H9 (cell line): ENCODE measurements at regions not wholly inside any gene's neighbourhood (a gene's known extent, or its start where the extent isn't known, plus 50 kb on each side); places are given as distances from the start of the nearest gene placed in this dataset.

Source experiments
- DNase-seq: peaks from one replicate; pipeline ENCODE4 v3.0.0-alpha.2; 2017
- H2AFZ ChIP-seq: one replicate; pipeline ENCODE4 v1.6.1; 2013; ENCODE audit warnings: mild to moderate bottlenecking, low read length, control low read depth, moderate library complexity
- H2AK5ac ChIP-seq: 2 replicates; pipeline ENCODE4 v1.6.1; 2013; ENCODE audit warnings: low read length, control low read depth, mixed read lengths; ENCODE audit not compliant: insufficient read length
- H2BK120ac ChIP-seq: one replicate; pipeline ENCODE4 v1.6.1; 2013; ENCODE audit warnings: low read depth, mild to moderate bottlenecking, low read length, control low read depth, inconsistent platforms; ENCODE audit not compliant: poor library complexity, severe bottlenecking
- H2BK12ac ChIP-seq: 2 replicates; pipeline ENCODE4 v1.6.1; 2013; ENCODE audit warnings: low read length, control low read depth, mixed read lengths, low read depth; ENCODE audit not compliant: insufficient read length
- H2BK15ac ChIP-seq: 2 replicates; pipeline ENCODE4 v1.6.1; 2013; ENCODE audit warnings: low read depth, low read length, control low read depth
- H2BK20ac ChIP-seq: one replicate; pipeline ENCODE4 v1.6.1; 2013; ENCODE audit warnings: low read depth, mild to moderate bottlenecking, low read length, control low read depth, inconsistent platforms; ENCODE audit not compliant: poor library complexity, severe bottlenecking
- H2BK5ac ChIP-seq: 2 replicates; pipeline ENCODE4 v1.6.1; 2013; ENCODE audit warnings: low read length, control low read depth, mixed read lengths; ENCODE audit not compliant: insufficient read length
- H3K14ac ChIP-seq: 2 replicates; pipeline ENCODE4 v1.6.1; 2013; ENCODE audit warnings: low read length, control low read depth; ENCODE audit not compliant: insufficient read depth
- H3K18ac ChIP-seq: 2 replicates; pipeline ENCODE4 v1.6.1; 2013; ENCODE audit warnings: low read depth, mild to moderate bottlenecking, mixed read lengths, low read length, control low read depth; ENCODE audit not compliant: insufficient read length
- H3K23ac ChIP-seq: 2 replicates; pipeline ENCODE4 v1.6.1; 2013; ENCODE audit warnings: low read length, control low read depth, mixed read lengths, low read depth; ENCODE audit not compliant: insufficient read length
- H3K23me2 ChIP-seq: 2 replicates; pipeline ENCODE4 v1.6.1; 2013; ENCODE audit warnings: low read depth, mild to moderate bottlenecking, mixed read lengths, low read length, control low read depth; ENCODE audit not compliant: insufficient read length, poor library complexity, severe bottlenecking
- H3K27ac ChIP-seq: 2 replicates; pipeline ENCODE4 v1.5.1; 2013; ENCODE audit warnings: low read length, control low read depth, mixed read lengths, low read depth; ENCODE audit not compliant: insufficient read length
- H3K27me3 ChIP-seq: 2 replicates; pipeline ENCODE4 v1.6.1; 2013; ENCODE audit warnings: low read length, control low read depth, inconsistent platforms; ENCODE audit not compliant: insufficient read depth
- H3K4ac ChIP-seq: 2 replicates; pipeline ENCODE4 v1.6.1; 2013; ENCODE audit warnings: low read depth, mild to moderate bottlenecking, control low read depth, inconsistent platforms, low read length, moderate library complexity
- H3K4me1 ChIP-seq: 2 replicates; pipeline ENCODE4 v1.6.1; 2013; ENCODE audit warnings: low read length, control low read depth, inconsistent platforms; ENCODE audit not compliant: insufficient read depth
- H3K4me2 ChIP-seq: 2 replicates; pipeline ENCODE4 v1.6.1; 2013; ENCODE audit warnings: low read length, control low read depth, mixed read lengths; ENCODE audit not compliant: insufficient read length, insufficient read depth
- H3K56ac ChIP-seq: 2 replicates; pipeline ENCODE4 v1.6.1; 2013; ENCODE audit warnings: low read depth, mild to moderate bottlenecking, mixed read lengths, low read length, control low read depth; ENCODE audit not compliant: insufficient read length
- H3K79me1 ChIP-seq: 2 replicates; pipeline ENCODE4 v1.6.1; 2013; ENCODE audit warnings: low read depth, mild to moderate bottlenecking, moderate library complexity, low read length, control low read depth, inconsistent platforms; ENCODE audit not compliant: insufficient read depth, poor library complexity, severe bottlenecking
- H3K79me2 ChIP-seq: 2 replicates; pipeline ENCODE4 v1.6.1; 2013; ENCODE audit warnings: low read length, control low read depth, inconsistent platforms; ENCODE audit not compliant: insufficient read depth
- H3K9ac ChIP-seq: 2 replicates; pipeline ENCODE4 v1.6.1; 2013; ENCODE audit warnings: low read length, control low read depth, mixed read lengths; ENCODE audit not compliant: insufficient read length; ENCODE audit errors: extremely low read depth
- H3K9me3 ChIP-seq: one replicate; pipeline ENCODE4 v1.6.1; 2013; ENCODE audit warnings: low read depth, low read length, inconsistent platforms; ENCODE audit not compliant: control insufficient read depth
- H3T11ph ChIP-seq: one replicate; pipeline ENCODE4 v1.6.1; 2013; ENCODE audit warnings: mild to moderate bottlenecking, low read length, control low read depth, inconsistent platforms
- H4K20me1 ChIP-seq: one replicate; pipeline ENCODE4 v1.6.1; 2013; ENCODE audit not compliant: control insufficient read depth, insufficient read length, insufficient read depth
- H4K5ac ChIP-seq: 2 replicates; pipeline ENCODE4 v1.6.1; 2013; ENCODE audit warnings: low read depth, mild to moderate bottlenecking, mixed read lengths, low read length, control low read depth; ENCODE audit not compliant: insufficient read length
- H4K8ac ChIP-seq: replicated peaks from 2 replicates; pipeline ENCODE4 v1.6.1; 2013; ENCODE audit warnings: low read length, control low read depth, mixed read lengths, low read depth; ENCODE audit not compliant: insufficient read length
- H4K91ac ChIP-seq: 2 replicates; pipeline ENCODE4 v1.6.1; 2013; ENCODE audit warnings: low read depth, mild to moderate bottlenecking, moderate library complexity, mixed read lengths, low read length, control low read depth; ENCODE audit not compliant: insufficient read length
- H3K27ac Mint-ChIP-seq, 3 experiments: 2 replicates in 2 of 3; 3 replicates in 1 of 3; pipeline ENCODE4 v1.8.0; 2020 to 2021; ENCODE audit warnings: mixed read lengths in 3 of 3, mild to moderate bottlenecking in 1 of 3, moderate library complexity in 1 of 3
- H3K27me3 Mint-ChIP-seq: 2 replicates; pipeline ENCODE4 v1.8.0; 2021; ENCODE audit warnings: low read depth, mild to moderate bottlenecking, moderate library complexity, mixed read lengths
- H3K36me3 Mint-ChIP-seq, 3 experiments: 2 replicates in 2 of 3; 3 replicates in 1 of 3; pipeline ENCODE4 v1.8.0; 2020 to 2021; ENCODE audit warnings: low read depth in 3 of 3, mixed read lengths in 3 of 3; ENCODE audit not compliant: insufficient read depth in 1 of 3
- H3K4me1 Mint-ChIP-seq, 2 experiments: 2 replicates each; pipeline ENCODE4 v1.8.0; 2020; ENCODE audit warnings: mixed read lengths in 2 of 2
- H3K4me3 Mint-ChIP-seq, 2 experiments: 2 replicates in 1 of 2; 3 replicates in 1 of 2; pipeline ENCODE4 v1.8.0; 2020 to 2021; ENCODE audit warnings: mild to moderate bottlenecking in 2 of 2, mixed read lengths in 2 of 2, moderate library complexity in 1 of 2
- H3K9me3 Mint-ChIP-seq, 2 experiments: 2 replicates in 1 of 2; 3 replicates in 1 of 2; pipeline ENCODE4 v1.8.0; 2020; ENCODE audit warnings: mild to moderate bottlenecking in 2 of 2, mixed read lengths in 2 of 2, moderate library complexity in 1 of 2
- WGBS: extraction: QIAGEN DNeasy Blood & Tissue Kit; methylation state at CpG from one replicate; pipeline ENCODE4 v1.1.7; 2013; ENCODE audit warnings: missing lambda C conversion rate, low lambda C conversion rate, mixed read lengths; ENCODE audit not compliant: insufficient read length; ENCODE audit errors: extremely low coverage; 5-methylcytosine and 5-hydroxymethylcytosine counted together
- TF ChIP-seq, protein P1 (sequence below): fragments of 200-600 bp; sonication (generic); conservative IDR thresholded peaks from 3 replicates; pipeline ENCODE4 v1.8.0; 2021; ENCODE audit warnings: antibody characterized with exemption, mild to moderate bottlenecking

DNA sequence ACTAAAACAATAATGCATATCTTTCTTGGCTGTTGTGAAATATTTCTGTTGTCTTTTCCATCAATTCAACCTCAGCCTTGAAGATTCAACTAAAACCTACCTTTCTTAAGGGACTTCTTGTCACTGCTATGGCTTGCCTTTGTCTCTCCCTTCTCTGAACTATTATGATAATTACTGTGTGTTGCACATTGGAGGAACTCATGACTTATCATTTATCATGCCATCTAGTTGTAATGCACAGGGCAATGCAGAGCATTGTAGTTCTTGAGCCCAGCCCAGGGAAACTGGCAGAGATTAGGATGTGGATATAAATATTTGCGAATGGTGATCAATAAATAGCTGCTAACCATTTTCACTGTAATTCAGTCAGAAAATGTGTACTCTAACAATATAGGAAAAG lies 427.1 kb upstream of the FRG2C start:
- no peak overlapping the region for H3K23ac ChIP-seq
- no peak overlapping the region for H4K5ac ChIP-seq
- H3K27ac ChIP-seq, result no peak overlapping the region
- no peaks in the 10 kb centered on the region; a peak in 2 of 7 replicates for H3K36me3 Mint-ChIP-seq
- no peak overlapping the region for H3K27ac Mint-ChIP-seq
- H2BK12ac ChIP-seq, result no peak overlapping the region
- H3K27me3 ChIP-seq, result no peaks in the 10 kb centered on the region
- H3K4me3 Mint-ChIP-seq, result no peak overlapping the region
- H4K91ac ChIP-seq, result no peak overlapping the region
- peaks cover 0 to 2% of the 10 kb centered on the region in 2 experiments; a peak in 2 of 5 replicates for H3K9me3 Mint-ChIP-seq
- no CpG with 5 or more reads among the region's 1 CpG for WGBS
- TF ChIP-seq, protein P1, sequence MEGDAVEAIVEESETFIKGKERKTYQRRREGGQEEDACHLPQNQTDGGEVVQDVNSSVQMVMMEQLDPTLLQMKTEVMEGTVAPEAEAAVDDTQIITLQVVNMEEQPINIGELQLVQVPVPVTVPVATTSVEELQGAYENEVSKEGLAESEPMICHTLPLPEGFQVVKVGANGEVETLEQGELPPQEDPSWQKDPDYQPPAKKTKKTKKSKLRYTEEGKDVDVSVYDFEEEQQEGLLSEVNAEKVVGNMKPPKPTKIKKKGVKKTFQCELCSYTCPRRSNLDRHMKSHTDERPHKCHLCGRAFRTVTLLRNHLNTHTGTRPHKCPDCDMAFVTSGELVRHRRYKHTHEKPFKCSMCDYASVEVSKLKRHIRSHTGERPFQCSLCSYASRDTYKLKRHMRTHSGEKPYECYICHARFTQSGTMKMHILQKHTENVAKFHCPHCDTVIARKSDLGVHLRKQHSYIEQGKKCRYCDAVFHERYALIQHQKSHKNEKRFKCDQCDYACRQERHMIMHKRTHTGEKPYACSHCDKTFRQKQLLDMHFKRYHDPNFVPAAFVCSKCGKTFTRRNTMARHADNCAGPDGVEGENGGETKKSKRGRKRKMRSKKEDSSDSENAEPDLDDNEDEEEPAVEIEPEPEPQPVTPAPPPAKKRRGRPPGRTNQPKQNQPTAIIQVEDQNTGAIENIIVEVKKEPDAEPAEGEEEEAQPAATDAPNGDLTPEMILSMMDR, result no peak
- no peak overlapping the region for H2BK120ac ChIP-seq
- no peak overlapping the region for H3K14ac ChIP-seq
- no peak overlapping the region for H3K18ac ChIP-seq
- no peak overlapping the region for H2AFZ ChIP-seq
- no peaks in the 10 kb centered on the region for H3K79me2 ChIP-seq
- H2BK15ac ChIP-seq, result no peak overlapping the region
- H3K4me1 Mint-ChIP-seq, result peaks cover 13 to 14% of the 10 kb centered on the region in 2 experiments
- no peak overlapping the region for H2BK5ac ChIP-seq
- H3T11ph ChIP-seq, result no peak overlapping the region
- H3K56ac ChIP-seq, result no peak overlapping the region
- H2BK20ac ChIP-seq, result no peak overlapping the region
- no peak for DNase-seq
- no peaks in the 10 kb centered on the region for H3K9me3 ChIP-seq
- H2AK5ac ChIP-seq, result no peak overlapping the region
- H3K4ac ChIP-seq, result no peak overlapping the region
- no peak overlapping the region for H4K8ac ChIP-seq
- H3K4me1 ChIP-seq, result no peaks in the 10 kb centered on the region; the same call in 1 of the 2 replicates
- no peaks in the 10 kb centered on the region for H3K79me1 ChIP-seq
- no peak overlapping the region for H3K4me2 ChIP-seq
- no peaks in the 10 kb centered on the region for H3K27me3 Mint-ChIP-seq
- H4K20me1 ChIP-seq, result no peaks in the 10 kb centered on the region
- H3K9ac ChIP-seq, result no peak overlapping the region
- no peaks in the 10 kb centered on the region for H3K23me2 ChIP-seq
